ENCODE measurements at regions not wholly inside any gene's neighbourhood (a gene's known extent, or its start where the extent isn't known, plus 50 kb on each side); places are given as distances from the start of the nearest gene placed in this dataset.

DNA sequence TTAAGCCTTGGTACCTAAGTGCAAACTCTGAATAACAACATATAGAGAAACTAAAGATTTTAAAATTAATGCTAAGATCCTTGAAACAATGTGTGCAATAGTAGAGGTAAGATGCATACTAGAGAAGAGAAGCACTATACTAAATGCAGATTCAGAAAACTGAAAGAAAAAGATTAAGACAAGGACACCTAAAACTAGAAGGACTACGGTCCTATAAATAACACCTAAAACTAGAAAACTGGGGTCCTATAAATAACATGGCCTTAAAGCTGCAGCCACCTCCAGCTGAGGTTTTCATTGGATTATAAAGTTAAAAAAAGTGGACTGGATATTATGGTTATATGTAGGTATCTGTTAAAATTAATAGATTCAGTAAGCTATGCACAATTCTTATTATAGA, 320.9 kb downstream of the IPMK start:
- H3K27ac ChIP-seq = no peak overlapping the region
- no peak for TF ChIP-seq ZFX (IDR thresholded peaks at IDR 0.05)
- TF ChIP-seq, protein P1, sequence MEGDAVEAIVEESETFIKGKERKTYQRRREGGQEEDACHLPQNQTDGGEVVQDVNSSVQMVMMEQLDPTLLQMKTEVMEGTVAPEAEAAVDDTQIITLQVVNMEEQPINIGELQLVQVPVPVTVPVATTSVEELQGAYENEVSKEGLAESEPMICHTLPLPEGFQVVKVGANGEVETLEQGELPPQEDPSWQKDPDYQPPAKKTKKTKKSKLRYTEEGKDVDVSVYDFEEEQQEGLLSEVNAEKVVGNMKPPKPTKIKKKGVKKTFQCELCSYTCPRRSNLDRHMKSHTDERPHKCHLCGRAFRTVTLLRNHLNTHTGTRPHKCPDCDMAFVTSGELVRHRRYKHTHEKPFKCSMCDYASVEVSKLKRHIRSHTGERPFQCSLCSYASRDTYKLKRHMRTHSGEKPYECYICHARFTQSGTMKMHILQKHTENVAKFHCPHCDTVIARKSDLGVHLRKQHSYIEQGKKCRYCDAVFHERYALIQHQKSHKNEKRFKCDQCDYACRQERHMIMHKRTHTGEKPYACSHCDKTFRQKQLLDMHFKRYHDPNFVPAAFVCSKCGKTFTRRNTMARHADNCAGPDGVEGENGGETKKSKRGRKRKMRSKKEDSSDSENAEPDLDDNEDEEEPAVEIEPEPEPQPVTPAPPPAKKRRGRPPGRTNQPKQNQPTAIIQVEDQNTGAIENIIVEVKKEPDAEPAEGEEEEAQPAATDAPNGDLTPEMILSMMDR (conservative IDR thresholded peaks at IDR 0.05) = no peak

DNA sequence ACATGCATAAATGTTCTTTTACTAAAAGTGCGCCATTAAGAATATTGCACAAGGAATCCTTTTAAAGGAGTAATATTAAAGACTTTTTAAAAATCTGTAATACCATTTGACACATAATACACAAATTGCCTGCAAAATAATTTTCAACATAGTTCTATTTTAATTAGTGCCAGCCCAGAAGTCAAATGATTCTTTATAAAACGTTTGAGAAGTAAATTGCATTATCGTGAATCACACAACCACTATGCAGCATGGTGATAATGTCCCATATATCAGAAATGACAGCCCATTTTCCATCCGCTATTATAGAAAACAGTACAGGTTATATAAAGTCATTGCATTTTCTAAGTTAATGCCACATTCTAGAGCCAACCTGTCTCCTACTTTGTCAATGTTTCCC, 324.0 kb downstream of the IPMK start:
- TF ChIP-seq, protein P1 (conservative IDR thresholded peaks at IDR 0.05) = no peak
- no peak for TF ChIP-seq ZFX (IDR thresholded peaks at IDR 0.05)
- H3K27ac ChIP-seq = no peak overlapping the region

- no peak overlapping the region for H3K27ac ChIP-seq
- TF ChIP-seq ZFX (IDR thresholded peaks at IDR 0.05) = no peak
- TF ChIP-seq, protein P1 (conservative IDR thresholded peaks at IDR 0.05) = no peak
Observed at GRCh38 chr10:57925045-57925444, 342.6 kb downstream of the IPMK start.

GRCh38 chr10:57921140-57921539, 346.6 kb downstream of the IPMK start:
- TF ChIP-seq ZFX (IDR thresholded peaks at IDR 0.05) = no peak
- TF ChIP-seq, protein P1 (conservative IDR thresholded peaks at IDR 0.05) = no peak

DNA sequence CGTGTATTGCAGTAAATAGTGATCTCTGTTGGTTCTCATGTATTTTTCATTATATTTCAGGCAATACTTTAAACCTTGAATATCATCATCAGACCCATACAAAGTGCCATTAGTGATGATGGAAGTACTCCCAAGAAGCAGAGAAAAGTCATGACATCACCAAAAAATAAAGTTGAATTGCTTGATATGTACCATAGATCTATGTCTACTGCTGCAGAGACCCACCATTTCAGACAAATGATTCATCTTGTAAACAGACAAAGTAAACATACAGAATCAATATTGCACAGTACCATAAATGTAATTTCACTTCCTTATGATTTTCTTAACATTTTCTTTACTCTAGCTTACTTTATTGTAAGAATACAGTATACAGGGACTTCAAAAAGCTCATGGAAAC, 347.8 kb downstream of the IPMK start:
- TF ChIP-seq ZFX (IDR thresholded peaks at IDR 0.05) = no peak
- TF ChIP-seq, protein P1 (conservative IDR thresholded peaks at IDR 0.05) = no peak
- H3K27ac ChIP-seq = no peak overlapping the region

More at GRCh38 chr10:57921140-57921539, 346.6 kb downstream of the IPMK start:
- no peak overlapping the region for H3K27ac ChIP-seq

GRCh38 chr10:57917019-57917418, 350.7 kb downstream of the IPMK start:
- TF ChIP-seq, protein P1 (conservative IDR thresholded peaks at IDR 0.05) = no peak
- no peak for TF ChIP-seq ZFX (IDR thresholded peaks at IDR 0.05)
- no peak overlapping the region for H3K27ac ChIP-seq

DNA sequence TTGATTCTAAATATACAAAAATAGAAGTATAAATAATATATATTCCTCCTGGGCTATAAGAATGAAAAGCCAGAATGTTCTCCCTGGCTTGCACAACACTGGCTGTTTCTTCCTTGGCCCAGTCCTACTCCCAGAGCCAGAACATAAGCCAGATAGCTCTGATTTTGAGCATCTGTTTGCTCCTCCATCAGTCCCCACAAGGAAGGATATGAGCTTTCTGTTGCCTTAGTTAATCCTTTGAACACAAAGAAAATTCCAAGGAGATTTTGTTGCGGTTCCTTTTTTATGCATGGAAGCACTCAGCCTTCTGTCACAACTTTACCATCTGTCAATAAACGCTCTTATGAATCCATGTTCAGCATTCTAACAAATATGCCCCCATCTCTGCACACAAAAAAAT, 361.8 kb downstream of the IPMK start:
- no peak overlapping the region for H3K27ac ChIP-seq
- TF ChIP-seq ZFX (IDR thresholded peaks at IDR 0.05) = no peak
- TF ChIP-seq, protein P1 (conservative IDR thresholded peaks at IDR 0.05) = no peak
